Omental fat pad (tissue), 3 donors: ENCODE measurements at regions not wholly inside any gene's neighbourhood (a gene's known extent, or its start where the extent isn't known, plus 50 kb on each side); places are given as distances from the start of the nearest gene placed in this dataset.

Experiments used
- ATAC-seq: fragments of 150-250 bp; one replicate; pipeline ENCODE4 v1.9.1; 2016; ENCODE audit warnings: mild to moderate bottlenecking, moderate library complexity; ENCODE audit not compliant: low FRiP score
- DNase-seq: peaks from one replicate; pipeline ENCODE4 v3.0.0-alpha.2; 2019; ENCODE audit warnings: low spot score
- CTCF ChIP-seq, 3 donors: fragments of 450-650 bp; IDR thresholded peaks; one replicate each; pipeline ENCODE4 v1.5.1; 2016 to 2017; ENCODE audit warnings: antibody characterized with exemption in 3 of 3, mild to moderate bottlenecking in 3 of 3, moderate library complexity in 2 of 3

GRCh38 chr20:52867305-52867704 lies 104.9 kb upstream of the TSHZ2 start:
- no peak for TF ChIP-seq CTCF (IDR thresholded peaks at IDR 0.05)
- ATAC-seq (no peak), DNase-seq (no peak)

GRCh38 chr20:52864916-52865605 lies 107.1 kb upstream of the TSHZ2 start:
- no peak for TF ChIP-seq CTCF (IDR thresholded peaks at IDR 0.05)
- peak; percentile 49 for ATAC-seq
- DNase-seq = no peak

- no peak for TF ChIP-seq CTCF (IDR thresholded peaks at IDR 0.05)
- ATAC-seq (peak; percentile 96), DNase-seq (peak; percentile 45)
These were observed 112.8 kb upstream of the TSHZ2 start for GRCh38 chr20:52859156-52859876.

- no peak for TF ChIP-seq CTCF (IDR thresholded peaks at IDR 0.05)
- DNase-seq (no peak), ATAC-seq (no peak)
These were observed 119.4 kb upstream of the TSHZ2 start for GRCh38 chr20:52852714-52853113.

- no peak for ATAC-seq
- no peak for DNase-seq
- no peak for TF ChIP-seq CTCF (IDR thresholded peaks at IDR 0.05)
These were observed 124.3 kb upstream of the TSHZ2 start for GRCh38 chr20:52847731-52848359.

- TF ChIP-seq CTCF (IDR thresholded peaks at IDR 0.05) = no peak
- no peak for DNase-seq
- ATAC-seq = no peak
These were observed 125.0 kb upstream of the TSHZ2 start for GRCh38 chr20:52847029-52847660.
